G401.6 (cell line): ENCODE measurements at regions not wholly inside any gene's neighbourhood (a gene's known extent, or its start where the extent isn't known, plus 50 kb on each side); places are given as distances from the start of the nearest gene placed in this dataset.

Experiments used
- FAIRE-seq: peaks from 2 replicates; lab custom pipeline; 2012; peaks lifted over from hg19 to GRCh38; lab: Jason Lieb, UNC

DNA sequence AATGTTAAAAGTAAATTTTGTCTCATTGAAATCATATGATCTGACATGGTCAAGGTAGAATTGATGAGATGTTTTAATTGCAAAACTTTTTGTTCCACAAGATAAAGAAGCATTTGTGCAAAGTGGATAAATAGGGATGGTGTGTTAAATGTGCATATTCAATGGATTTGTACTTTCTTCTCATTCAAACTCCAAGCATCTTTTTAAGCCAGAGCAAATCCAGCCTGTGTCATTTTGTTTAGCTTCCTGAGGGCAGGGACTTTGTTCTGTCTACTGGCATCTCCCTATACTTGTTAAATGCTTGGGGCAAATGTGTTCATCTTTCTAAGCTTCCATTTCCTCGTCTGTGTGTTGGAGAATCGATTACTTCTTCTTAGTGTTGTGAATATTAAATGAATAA lies 200.3 kb downstream of the SLIT2 start:
- FAIRE-seq = no peak

GRCh38 chr4:20454515-20454914 lies 202.8 kb downstream of the SLIT2 start:
- no peak for FAIRE-seq

DNA sequence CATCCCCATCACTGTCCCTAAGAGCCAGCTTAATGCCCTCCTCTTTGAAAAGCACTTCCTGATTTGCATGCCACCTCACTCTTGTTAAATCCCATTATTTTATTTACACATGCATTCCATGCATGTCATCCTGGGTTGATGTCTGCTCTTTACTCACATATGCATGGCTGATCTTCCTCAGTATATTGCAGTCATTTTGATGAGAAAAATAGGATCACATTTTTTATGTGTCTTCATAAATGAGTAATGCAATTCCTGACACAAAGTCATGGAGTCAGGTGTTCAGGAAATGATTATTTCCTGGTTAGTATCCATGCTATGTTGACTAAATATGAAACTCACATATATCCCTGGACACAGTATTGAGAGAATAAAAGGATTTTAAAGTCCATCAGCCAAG lies 204.7 kb downstream of the SLIT2 start:
- FAIRE-seq = no peak

GRCh38 chr4:20462426-20463175 lies 210.9 kb downstream of the SLIT2 start:
- no peak for FAIRE-seq

GRCh38 chr4:20463176-20463430 lies 211.4 kb downstream of the SLIT2 start:
- no peak for FAIRE-seq

DNA sequence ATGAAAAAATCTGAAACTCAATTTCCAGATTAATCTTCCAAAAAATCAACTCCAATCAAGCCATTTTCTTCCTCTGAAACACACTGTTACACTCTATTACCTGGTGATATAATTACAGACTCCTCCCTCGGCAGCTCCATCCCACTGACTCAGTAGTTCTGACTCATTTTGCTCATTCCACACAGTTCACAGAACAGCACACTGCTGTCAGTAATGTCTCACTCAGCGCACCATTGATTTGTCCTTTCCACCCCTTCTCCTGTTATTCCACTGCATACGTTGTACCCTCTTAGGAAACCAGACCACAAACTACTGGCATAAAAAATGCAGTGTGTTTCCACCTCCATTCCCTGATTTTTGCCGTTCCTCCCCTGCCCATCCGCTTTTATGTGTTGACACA lies 212.7 kb downstream of the SLIT2 start:
- FAIRE-seq = no peak

DNA sequence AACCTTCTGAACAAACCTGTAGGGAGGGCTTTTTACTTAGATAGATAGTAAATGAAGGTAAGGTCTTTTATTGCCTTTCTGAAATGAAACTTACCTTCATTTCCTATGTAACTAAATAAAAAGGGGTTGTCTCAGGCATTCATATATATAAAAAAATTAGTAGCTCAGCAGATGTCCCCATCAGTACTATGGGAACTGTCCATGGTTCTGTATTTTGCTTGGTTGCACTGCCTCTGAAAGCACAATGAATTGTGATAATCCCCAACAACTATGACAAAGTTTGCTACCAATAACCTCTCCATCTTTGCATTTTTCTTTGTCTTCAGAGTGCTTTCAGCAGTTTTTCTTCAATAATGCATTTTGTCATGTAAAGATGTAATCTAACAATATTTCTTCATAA lies 222.4 kb downstream of the SLIT2 start:
- FAIRE-seq = no peak

- no peak for FAIRE-seq
These were observed 221.8 kb upstream of the PACRGL start for GRCh38 chr4:20478412-20478811.

GRCh38 chr4:20480165-20480947 lies 219.9 kb upstream of the PACRGL start:
- no peak for FAIRE-seq

DNA sequence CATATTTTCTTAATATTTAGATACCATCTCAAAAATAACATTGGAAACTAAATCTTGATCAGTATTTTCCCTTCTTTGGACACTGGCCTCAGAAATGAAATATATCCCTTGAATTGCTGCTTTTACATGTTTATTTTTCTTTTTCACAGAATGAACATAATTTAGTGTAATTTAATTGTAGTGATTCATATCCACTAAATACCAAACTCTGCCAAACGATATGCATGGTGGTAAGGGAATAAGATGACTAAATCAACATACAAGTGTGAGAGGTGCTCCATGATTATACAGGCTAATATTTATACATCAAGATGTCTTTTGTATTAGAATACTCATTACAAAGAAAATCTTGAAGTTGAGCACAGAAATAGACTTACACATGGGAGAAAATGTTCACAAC lies 216.8 kb upstream of the PACRGL start:
- no peak for FAIRE-seq

DNA sequence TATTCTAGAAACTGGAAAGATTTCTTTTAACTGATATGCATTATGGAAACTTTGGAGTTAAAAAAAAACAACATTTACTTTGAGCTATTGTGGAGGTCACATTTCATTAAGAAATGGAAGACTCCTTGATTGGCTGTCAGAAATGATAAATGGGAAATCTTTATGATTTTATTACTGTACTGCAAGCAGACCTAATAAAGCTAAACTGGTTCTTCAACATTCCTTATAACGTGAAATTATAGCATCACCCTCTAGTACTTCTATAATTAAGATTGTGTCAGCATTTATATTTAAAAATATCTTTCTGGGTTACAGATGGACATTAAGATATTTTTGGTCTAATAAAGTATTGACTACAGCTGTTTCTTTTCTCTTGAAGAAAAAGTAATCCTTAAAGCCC lies 213.8 kb upstream of the PACRGL start:
- FAIRE-seq = no peak

DNA sequence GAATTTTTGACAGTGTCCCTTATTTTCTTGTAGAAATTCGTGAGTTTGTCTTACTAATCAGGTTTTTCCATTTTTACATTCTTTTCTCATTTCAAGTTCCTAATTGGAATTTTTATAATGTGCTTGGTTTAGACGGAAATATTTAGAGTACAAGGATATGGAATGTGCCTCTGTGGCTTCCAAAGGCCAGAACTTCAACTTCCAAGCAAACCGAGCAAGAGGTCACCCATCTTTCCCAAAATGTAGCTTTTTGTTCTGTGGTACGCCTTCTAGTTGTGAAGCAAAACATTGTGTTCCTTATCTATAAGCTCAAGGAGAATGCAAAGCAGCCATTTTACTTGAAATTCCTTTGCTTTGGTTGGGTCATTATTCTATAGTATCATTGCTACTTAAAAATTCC lies 212.8 kb upstream of the PACRGL start:
- FAIRE-seq = no peak

GRCh38 chr4:20487852-20488251 lies 212.4 kb upstream of the PACRGL start:
- FAIRE-seq = no peak

GRCh38 chr4:20490734-20491133 lies 209.5 kb upstream of the PACRGL start:
- FAIRE-seq = no peak

DNA sequence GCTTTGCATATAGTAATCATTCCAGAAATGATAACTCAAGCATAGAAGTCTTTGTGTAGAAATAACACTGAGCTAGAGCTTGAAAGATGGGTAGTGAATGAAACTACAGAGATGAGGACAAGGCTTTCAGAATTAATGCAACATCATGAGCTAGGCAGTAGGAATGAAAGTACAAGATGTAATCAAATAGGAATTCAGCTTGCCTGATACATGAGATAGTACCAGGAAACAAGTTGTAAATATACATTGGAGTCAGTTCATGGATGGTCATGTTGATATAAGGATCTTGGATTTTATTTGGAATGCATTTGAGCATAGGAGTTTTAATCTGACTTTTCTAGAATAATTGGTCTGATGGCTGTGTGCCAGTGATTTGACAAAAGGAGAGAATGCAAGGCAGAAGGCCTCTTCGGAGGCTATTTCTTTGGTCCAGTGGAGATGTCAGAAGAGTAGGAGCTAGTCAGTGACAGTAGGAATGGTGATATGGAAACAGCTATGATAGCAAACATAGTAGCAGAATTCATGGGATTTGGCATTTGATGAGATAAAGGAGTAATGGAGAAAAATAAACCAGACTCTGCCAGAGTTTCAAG lies 206.4 kb upstream of the PACRGL start:
- no peak for FAIRE-seq

DNA sequence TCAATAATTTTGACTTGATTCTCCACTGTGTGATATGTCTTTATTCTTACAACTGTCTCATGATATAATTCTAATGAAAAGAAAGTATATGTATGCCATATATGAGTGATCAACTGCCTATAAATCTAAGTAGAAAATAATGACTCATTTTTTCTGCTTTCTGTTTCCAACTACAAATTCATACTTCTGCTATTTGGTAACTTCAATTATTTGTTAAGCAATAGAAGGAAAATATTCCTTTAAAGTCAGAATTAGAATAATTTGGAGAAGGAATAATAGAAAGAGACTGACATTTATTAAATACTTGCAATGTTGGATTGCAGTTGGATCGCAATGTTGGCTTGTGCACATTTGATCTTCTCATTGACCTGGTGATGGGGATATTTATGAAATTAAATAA lies 204.2 kb upstream of the PACRGL start:
- no peak for FAIRE-seq

DNA sequence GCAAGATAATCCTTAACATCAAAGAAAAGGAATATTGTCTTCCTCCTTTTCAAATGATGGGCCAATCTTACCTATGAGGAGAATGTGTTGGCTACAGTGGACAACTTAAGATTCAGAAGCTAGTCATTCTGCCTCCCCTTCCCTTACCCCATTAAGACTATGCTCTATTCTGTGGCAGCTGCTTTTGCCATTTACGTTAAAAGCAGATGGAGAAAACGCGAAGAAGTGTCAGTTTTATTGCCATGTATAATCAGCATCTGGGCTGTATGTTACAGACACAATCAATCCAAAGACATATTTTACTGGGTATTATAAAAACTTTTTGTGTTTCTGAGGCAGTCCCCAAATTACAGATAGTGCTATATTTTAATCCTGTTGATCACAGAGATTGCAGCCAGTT lies 196.1 kb upstream of the PACRGL start:
- FAIRE-seq = no peak

- FAIRE-seq = no peak
These were observed 194.3 kb upstream of the PACRGL start for GRCh38 chr4:20505927-20506326.

GRCh38 chr4:20506827-20507226 lies 193.4 kb upstream of the PACRGL start:
- FAIRE-seq = no peak

DNA sequence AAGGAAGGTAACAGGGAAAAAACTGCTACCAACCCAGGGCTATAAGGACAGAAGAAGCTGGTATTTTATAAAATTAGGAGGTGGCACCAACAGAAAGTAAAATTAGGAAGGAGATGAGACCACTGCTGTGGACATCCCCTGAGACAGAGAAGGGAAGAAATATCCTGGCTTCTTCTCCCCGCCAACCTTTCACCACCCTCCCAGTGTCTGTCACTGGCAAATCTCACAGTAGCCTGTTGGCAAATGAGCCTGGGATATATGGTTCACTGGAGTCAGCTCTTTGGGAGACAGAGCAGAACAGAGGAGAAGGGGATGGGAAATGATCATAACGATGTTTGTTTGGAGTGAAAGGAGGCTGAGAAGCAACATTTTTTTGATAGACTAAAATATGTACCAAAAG lies 190.9 kb upstream of the PACRGL start:
- no peak for FAIRE-seq

DNA sequence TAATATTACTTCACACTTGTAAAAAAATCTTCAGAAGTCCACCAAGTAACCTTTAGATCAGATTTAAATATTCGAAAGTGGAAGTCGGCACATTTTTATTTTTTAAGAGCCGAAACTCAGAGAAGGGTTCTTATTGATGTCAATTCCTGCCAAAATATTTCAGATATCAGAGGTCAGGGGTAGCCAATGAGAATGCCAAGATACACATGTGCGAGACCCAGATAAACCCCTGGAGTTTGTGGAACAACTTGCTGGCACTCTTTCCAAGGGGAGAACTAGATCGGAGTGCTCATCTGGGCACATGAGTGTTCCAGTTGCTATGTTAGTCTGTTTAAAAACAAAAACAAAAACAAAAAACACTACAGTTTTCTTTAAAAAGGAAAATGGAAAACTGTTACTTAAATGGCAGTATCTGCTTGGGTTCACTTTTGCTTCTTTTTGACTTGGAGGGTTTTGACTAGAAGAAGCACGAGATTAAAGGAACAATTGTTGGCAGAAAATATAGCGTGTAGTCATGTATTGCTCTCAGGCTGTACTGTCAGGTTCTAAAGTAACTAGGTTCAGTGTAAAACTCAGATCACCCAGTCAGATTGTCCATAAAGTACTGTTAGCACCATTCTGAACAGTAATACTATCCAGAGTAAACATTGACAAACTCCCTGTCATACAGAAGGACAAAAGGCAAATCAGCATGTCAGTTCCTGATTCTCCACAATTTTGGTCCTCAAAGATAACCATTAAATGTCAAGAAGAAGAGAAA lies 188.0 kb upstream of the PACRGL start:
- no peak for FAIRE-seq

GRCh38 chr4:20512985-20513384 lies 187.3 kb upstream of the PACRGL start:
- no peak for FAIRE-seq

GRCh38 chr4:20520901-20521300 lies 179.4 kb upstream of the PACRGL start:
- FAIRE-seq = no peak
